ENCODE measurements at regions not wholly inside any gene's neighbourhood (a gene's known extent, or its start where the extent isn't known, plus 50 kb on each side); places are given as distances from the start of the nearest gene placed in this dataset.
"Not testable (repeated sequence)": the region's sequence is repeated elsewhere in the genome, so short reads cannot be mapped to it uniquely, and the experiment has no call there.

DNA sequence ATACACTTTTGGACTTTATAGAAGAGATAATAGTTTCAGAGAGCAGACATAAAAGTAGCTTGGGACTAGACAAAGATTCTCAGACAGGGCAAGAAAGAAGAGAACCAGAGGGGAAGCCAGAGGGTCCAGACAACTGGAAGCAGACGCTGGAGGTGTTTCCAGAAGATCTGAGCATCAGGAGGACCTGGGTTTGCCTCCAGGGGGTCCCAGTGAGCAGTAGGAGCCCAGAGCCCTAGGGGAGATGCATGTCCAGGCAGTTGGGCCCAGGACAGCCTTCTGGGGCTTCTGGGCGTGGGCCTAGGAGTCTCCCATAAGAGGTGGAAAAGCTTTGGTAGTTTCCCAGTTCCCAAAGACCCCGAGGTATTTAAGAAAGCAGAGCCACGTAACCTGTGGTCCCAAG, 251.2 kb upstream of the ID2 start:
- DNase-seq, result no peak

DNA sequence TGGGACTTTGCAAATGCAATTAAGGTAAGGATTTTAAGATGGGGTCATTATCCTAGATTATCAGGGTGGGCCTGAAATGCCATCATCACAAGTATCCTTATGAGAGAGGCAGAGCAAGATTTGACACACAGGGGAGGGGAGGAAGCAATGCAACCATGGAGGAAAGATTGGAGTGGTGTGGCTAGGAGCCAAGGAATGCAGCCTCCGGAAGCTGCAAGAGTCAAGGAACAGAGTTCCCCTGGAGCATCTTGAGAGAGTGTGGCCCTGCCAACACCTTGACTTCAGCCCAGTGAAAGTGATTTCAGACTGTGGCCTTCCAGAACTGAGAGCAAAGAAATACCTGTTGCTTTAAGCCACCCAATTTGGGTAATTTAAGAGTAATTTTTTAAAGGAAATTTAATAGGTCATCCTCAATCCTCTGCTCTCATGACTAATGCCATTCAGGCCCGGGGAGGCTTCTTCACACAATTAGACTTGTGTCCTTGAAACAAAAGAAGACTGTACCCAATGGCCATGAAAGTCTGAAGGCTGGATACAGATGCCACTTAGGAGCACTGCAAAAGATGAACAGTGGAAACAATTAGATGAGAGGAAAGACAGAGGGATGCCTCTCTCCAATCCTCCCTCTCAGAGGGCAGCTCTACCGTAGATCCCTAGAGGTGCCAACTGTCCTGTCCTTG, 250.3 kb upstream of the ID2 start:
- DNase-seq, result no peak

DNA sequence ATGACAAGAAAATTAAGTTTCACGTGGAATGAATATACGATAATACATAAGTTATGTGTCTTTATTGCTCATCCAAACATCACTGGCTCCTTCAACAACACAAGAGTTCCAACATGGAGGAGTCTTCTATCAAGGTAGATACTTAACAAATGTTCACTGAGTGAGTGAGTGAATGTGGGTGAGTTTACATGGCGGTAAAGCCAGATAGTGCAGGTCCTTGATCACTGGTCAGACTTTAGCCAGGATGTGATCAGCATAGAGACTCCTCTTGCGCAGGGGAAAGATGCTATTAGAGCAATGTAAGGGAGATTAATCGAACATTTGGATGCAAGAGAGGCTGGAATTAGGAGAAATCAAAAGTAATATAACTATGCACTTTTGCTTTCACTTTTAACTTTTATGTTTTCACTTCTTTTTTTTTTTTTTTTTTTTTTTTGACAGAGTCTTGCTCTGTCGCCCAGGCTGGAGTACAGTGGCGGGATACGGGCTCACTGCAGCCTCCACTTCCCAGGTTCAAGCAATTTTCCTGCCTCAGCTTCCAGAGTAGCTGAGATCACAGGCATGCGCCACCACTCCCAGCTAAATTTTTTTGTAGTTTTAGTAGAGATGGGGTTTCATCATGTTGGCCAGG, 249.0 kb upstream of the ID2 start:
- no peak for DNase-seq

DNA sequence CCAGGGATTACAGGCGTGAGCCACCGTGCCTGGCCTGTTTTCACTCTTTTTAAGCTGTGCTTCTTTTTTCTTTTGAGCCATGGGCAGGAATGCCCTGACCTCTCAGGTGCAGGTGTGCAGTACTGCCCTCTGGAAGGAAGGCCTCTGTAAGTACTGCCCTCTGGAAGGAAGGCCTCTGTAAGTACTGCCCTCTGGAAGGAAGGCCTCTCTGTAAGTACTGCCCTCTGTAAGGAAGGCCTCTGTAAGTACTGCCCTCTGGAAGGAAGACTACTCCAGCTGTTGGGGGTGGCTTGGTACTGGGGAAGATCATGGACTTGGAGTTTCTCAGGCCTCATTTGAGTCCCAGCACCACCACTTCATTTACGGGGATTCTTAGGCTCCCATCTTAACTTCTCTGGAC, 248.5 kb upstream of the ID2 start:
- DNase-seq, result no peak

DNA sequence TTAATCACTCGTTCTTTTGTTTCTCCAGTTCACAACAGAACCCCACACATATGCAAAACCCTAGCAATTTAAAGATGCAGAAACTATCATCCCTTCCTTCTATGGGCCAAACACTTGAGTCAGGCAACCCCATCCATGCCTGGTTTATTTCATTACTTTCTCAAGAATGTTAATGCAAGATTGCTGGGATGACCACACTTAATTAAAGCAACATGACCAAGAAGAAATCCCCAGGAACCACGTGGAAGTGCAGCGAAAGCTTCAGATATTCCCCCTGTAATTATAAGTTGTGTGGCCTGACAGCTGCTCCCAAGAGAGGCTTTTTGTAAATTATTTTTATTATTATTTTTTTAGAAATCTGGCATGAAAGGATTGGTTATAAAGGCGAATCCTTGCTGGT, 246.2 kb upstream of the ID2 start:
- DNase-seq, result no peak

DNA sequence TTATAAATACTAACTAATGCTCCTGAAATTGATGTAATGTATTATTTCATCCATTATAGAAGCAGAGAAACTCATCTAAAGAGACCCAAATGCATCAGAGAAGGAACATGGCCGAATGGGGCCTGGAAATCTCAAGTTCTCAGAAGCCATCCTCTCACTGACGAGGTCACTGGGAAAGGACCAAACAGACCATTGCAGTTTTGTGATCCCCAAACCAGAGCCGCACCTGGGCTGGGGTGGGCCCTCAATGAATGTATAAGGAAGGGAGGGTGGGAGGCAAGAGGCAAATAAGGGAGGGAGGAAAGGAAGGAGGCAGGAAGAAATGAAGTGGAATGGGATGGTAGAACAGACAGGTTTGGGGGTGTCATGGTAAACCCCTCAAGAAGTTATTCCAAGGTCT, 245.3 kb upstream of the ID2 start:
- DNase-seq, result no peak

DNA sequence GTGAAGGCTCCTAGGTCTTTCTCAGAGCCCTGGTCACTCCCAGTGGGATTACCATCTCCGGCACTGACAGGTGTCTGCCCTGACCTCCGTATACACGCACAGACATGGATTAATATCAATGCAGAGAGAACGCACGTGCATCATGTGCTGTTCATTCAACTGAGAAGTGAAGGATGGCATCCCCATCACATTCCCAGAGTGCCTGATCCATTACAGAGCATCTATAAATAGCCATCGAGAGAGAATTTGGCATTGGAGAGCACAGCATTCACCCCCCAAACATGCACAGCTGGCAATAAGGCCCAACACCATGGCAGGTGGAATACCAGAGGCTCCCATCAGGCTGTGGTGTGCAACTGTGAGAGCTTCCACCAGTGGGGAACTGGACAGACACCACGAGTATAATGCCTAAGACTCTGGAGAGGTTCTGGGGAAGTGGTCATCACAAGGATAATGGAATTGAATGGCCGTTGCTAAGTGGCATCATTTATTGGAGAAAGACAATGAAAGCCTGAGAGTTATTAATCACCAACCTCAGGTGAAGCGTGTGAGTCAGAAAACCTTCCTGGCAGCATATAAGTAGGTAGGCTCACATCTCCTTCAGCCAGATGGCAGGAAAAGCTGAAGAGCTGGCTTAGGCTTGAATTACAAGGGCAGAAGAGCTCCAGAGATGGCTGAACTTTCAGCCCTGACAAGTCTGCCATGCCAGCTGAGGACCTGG, 244.5 kb upstream of the ID2 start:
- DNase-seq, result no peak

DNA sequence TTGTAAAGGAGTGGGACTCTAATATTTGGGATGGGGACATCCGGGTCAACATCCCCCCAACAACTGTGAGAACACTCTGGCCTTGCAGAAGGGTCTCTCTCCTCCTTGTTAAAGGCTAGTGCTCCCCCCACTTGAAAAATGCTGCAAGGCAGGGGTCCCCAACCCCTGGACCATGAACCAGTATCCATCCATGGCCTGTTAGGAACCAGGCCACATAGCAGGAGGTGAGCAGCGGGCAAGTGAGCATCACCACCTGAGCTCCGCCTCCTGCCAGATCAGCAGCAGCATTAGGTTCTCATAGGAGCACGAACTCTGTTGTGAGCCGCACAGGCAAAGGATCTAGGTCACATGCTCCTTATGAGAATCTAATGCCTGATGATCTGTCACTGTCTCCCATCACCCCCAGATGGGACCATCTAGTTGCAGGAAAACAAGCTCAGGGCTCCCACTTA, 243.9 kb upstream of the ID2 start:
- DNase-seq, result no peak

DNA sequence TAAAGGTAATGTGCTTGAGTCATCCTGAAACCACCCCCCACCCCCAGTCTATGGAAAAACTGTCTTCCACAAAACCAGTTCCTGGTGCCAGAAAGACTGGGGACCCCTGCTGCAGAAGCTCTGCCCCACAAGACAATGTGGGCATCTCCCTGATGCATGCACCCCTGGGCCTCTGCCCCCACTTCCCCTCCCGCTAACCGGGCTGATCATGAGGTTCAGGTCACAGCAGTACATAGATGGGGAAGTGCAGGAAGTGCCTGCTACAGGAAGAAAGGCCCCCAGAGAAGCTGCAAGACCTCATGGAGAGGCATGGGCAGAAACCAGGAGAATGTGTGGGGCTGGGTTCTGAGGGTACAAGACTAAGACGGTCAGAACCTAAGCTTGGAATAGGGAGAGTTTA, 243.4 kb upstream of the ID2 start:
- no peak for DNase-seq

DNA sequence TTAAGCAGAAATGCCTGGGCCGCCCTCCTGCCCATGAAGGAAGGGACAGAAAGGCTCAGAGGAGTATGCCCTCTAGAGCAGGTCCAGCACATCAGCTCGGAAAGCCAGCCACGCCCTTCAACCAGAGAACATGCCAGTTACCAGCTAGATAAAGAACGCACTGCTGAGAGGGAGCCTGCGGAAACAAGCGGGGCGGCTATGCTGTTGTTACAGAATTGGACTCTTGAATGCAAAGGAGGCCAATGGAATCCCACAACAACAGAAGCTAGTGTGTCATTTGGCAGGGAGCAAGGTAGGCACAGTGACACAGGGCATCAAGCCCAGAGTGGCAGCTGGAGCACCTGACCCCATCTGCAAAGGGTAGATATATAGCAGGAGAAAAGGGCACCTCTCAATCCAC, 242.9 kb upstream of the ID2 start:
- DNase-seq, result no peak

DNA sequence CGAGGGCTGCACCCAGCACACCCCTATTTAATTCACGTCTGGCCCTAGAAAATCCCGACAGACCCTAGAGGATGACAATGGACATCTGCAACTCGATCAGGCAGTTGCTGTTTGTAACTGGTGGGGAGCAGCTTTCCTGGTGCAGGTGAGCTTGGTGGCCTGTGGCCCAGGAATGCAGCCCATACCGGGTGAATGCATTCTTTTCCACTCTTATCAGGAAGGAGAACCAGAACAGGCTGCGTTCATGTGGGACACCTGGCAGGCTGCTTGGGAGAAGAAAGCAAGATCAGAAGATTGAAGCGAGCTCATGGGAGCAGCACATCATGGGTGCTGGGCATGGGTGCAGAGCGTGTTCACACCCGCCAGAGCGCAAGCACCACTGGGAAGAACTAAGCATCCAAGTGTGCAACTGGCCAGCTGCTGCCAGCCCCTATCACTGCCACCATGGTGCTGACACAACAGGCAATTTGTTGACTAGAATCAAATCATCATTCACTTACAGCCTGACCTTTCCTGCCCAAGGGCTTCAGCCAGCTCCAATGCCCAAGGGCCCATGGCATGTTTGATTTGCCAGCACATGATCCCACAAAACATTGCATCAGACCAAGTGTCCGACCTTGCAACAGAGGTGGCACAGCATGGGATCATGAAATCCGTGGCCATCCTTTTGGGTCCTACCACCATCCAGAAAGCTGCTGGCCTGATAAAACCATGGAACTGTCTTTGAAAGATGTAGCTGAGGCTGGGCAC, 241.7 kb upstream of the ID2 start:
- DNase-seq, result no peak

DNA sequence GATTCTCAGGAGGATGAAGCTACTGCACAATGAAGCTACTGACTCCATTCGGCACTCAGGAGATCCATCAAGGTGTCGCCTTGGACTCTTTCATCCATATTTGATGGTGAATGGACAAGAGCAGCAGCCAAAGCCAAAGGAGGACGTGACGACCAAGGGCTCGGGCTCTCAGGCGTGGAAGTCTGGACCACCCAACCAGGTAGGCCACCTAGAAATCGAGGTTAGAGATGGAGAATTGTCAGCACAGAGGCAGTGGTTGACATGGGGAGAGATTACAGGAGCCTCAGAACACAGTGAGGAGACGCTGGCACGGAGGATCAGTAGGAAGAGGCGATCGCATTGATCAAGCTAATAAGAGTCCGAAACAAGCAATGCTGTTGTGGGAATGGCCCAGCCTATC, 240.5 kb upstream of the ID2 start:
- no peak for DNase-seq

DNA sequence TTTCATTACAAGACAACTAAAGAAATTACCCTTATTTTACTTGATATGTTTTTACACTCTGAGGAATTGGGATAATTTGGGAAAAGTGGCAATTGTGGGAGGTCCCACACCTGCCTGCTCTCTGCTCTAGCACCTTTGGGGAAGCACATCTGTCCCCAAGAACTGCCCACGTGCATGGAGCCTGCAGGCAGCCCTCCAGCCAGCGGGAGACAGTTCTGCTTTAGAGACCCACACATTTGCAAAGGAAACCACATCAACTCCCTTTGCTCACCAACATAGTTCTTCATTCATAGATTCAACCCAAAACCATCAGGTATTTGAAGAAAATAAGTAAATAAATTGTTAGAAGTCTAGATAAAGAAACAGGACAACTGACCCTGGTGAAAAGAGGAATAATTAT, 239.9 kb upstream of the ID2 start:
- DNase-seq, result no peak

DNA sequence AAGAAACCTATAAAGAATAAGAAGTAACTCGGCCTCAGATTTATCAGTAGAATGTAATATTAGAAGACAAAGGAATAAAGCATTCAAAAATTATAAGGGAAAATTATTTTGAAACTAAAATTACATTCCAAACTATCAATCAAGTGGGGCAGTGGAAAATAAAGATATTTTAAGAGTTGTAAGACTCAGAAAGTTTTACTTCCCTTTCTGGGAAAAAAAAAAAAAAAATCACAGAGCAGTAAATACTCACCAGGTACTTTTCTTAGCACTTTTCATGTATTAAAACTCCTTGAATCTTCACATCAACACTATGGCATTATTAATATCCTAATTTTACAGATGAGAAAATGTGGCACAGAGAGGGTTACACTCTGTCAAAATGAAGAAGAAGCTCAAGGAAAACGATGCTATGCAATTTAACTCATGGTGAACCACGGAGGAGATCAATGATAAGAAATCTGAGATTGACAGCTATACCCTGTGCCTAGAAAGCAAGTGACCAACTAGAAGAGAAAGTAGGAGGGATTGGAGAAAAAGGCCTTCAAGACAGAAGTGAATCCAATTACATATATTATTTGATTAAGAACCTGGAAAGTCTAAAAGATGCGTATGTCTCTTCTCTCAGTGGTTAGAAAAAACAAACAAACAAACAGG, 238.9 kb upstream of the ID2 start:
- DNase-seq, result no peak

DNA sequence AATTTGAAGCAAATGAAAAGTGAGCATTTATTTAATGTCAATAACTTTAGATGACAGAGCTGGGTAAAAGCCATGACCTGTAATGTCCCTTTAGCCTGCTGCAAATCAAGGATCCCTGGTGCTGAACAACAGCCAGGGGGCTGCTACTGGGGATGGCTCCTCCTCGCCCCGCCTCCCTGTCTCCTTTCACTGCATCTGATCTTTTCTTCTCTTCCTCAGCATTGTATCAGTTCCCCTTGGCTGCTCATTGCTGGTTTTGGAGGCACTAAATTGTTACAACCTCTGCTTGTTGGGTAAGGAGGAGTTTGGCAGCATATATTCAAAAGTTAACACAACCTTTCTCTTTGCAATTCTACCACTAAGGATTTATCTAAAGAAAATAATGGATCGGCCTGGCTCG, 236.3 kb upstream of the ID2 start:
- DNase-seq, result no peak

DNA sequence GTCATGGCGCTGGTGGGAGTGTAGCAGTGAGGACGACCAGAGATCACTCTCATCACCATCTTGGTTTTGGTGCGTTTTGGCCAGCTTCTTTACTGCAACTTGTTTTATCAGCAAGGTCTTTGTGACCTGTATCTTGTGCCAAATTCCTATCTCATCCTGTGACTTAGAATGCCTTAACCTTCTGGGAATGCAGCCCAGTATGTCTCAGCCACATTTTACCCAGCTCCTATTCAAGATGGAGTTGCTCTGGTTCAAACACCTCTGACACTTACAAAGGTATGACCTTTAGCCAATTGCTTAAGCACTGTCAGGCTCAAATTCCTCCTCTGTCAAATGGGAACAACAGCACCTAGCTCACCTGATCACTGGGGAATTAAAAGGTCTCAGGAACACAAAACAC, 235.1 kb upstream of the ID2 start:
- not testable (repeated sequence) for DNase-seq

DNA sequence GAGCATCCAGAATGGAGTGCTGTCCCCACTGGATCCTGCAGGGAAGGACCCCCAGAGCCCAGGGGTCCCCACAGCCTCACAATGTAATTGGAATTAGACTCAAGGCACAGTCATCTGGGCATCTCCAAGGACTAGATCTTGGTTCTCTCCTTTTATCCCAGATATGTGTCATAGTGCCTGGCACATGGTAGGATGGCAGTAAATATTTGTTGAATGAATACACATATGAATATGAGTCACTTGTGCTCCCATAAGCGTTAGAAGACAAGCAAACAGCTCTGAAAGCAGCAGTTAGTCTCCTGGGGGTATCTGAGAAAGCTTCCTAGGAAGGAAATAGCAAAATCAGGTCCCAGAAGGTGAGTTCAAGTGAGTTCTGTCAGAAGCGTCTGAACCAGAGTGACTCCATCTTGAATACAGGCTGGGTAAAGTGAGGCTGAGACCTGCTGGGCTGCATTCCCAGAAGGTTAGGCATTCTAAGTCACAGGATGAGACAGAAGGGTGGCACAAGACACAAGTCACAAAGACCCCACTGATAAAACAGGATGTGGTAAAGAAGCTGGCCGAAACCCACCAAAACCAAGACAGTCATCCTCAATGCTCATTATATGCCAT, 234.1 kb upstream of the ID2 start:
- no peak for DNase-seq

DNA sequence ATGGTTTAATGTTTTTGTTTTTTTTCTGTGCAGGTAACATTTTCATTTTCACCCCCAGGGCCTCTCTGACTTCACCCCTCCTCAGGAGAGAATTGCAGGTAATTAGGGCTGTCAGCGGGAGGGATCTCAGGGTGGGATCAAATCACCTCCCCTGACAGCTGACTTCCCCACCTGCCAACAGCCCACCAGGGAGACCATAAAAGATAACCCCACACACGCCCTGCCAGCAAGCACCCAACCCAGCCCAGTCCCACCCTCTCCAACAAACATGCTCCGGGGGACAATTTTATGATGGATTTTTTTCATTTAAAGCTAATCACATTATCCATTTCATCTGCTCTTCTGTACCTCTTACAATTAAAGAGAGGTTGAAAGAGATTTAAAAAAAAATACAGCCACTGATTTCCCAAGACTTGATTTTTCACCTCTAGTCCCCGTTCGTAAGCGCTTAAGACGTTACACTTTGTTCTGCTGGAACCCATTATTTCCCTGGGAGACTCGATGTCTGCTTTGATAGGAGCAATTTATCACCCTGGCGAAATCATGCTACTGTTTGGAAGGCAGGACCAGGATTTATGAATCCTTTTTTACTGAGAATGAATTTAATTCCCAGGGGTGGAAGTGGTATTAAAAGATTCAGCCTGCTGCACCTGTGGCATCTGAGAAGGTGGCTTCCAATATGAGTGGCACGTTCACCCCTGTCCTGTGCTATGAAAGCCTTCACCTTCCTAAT, 232.9 kb upstream of the ID2 start:
- no peak for DNase-seq

DNA sequence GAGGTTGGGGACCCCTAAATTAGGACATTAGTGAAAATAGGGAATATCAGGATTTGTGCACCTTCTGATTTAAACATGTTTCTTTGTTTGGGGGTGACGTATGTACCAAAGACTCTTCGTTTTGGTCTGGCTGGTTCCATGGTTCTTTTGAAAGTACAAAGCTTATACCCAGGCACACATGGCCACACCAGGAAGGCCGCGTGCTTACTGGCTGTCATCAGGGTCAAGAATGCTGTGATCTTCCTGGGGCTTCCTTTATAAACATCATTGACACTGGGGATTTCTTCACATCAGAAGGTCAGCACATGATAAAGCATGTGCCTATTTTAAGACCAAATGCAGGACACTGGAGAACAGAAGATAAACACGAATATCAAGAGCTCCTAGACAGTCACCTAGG, 230.6 kb upstream of the ID2 start:
- no peak for DNase-seq

DNA sequence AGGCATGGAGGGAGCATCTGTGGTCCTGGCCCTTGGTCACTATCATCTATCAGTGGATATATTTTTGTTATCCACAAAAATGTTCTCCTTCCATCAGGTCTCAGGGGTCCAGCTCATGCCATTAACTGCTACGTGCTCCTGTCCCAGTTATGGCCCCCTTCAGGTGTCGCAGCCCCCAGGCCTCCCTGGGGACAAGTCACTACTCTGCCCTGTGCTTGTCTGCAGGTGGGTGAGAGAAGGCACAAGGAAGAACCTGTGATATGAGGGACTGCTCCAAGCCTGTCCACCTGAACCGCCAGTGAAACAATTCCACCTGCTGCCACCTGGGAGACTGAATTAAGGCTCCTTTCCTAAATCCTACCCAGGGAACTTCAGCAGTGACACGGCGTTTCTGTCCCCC, 229.6 kb upstream of the ID2 start:
- DNase-seq, result no peak

DNA sequence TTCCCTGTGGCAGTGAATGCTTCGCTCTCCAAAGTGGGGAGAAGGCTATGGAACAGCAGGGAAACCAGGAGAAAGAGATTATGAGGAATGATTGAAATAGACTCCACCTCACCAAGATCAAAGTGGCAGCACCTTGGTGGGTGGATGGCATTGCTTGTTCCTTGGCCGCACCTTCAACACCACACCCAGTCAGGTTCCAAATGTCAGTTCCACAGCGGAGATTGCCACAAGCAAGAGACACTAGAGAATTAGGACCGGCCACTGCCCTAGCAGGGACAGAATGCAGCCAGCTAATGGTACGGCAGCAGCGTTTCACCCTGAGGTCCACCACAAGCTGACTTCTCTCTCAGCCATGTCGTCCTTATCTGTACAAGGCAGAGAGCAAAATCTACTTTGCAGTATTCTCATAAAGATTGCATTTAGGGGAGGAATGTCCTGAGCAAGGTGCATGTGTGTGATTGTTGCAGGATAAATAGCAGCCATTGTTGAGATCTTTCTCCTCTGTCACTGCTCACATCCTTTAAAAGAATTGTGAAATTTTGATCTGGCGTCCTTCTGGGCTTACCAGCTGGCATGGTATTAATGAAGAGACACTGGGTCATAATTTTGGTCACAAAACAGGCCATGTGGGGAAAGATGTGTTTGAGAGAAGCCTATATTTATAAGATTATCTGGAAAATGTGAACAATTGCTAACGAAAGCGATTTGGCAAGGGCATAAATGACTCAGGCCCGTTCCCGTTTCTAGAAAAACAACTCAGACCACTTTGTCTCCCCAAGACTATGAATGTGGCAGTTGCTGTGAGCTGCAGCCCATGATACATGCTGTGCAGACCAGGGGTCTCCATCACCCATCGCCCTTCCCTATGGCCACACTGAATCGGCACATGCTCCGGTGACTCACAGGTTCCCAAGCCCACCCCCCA, 228.6 kb upstream of the ID2 start:
- DNase-seq, result no peak
